GM13976 (cell line): ENCODE measurements at regions not wholly inside any gene's neighbourhood (a gene's known extent, or its start where the extent isn't known, plus 50 kb on each side); places are given as distances from the start of the nearest gene placed in this dataset.
"Not testable (repeated sequence)": the region's sequence is repeated elsewhere in the genome, so short reads cannot be mapped to it uniquely, and the experiment has no call there.

Experiments
- DNase-seq: peaks from one replicate; pipeline ENCODE4 v3.0.0; 2012; ENCODE audit warnings: low spot score
- in situ Hi-C: fragments of 300-500 bp; cut with MboI; formaldehyde crosslinking; loops from one replicate; pipeline ENCODE4 v1.12.0; 2022; ENCODE audit warnings: low sequenced_read_pairs, mixed read lengths, inconsistent platforms; ENCODE audit not compliant: unreplicated experiment
- TF ChIP-seq, protein P1 (sequence below): IDR thresholded peaks from 2 replicates; pipeline ENCODE4 v1.5.1; 2012; ENCODE audit warnings: borderline replicate concordance, mild to moderate bottlenecking; ENCODE audit not compliant: insufficient read depth; ENCODE audit errors: extremely low read depth, missing control alignments, control extremely low read depth

DNA sequence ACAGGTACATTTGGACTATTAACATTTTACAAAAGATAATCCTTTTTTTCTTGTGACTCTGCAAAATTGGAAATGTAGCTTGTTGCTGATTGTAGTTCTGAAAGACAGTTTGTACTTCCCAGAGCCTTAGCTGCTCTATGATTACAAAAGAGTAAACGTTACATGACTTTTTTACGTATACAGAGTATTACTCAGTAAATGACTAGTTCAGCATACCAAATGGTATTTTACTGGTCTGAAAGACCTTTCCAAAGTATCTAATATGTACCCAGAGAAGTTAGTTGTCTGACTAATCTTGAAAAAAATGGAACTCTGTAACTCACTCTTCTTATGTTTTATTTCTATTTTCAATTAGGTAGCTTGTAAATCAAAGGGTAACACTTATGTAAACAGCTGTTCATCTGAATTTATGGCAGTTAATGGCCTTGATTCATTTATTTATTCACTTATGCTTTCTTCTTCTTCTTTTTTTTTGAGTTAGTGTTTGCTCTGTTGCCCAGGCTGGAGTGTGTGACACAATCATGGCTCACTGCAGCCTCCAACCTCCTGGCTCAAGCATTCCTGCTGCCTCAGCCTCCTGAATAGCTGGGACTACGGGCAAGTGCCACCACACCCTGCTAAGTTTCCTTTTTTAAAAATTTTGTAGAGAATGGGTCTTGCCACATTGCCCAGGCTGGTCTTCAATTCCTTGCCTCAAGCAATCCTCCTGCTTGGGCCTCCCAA is 151.7 kb downstream of the C3orf38 start:
- in situ Hi-C loops: no loop called here
- no peak for DNase-seq
- TF ChIP-seq, protein P1, sequence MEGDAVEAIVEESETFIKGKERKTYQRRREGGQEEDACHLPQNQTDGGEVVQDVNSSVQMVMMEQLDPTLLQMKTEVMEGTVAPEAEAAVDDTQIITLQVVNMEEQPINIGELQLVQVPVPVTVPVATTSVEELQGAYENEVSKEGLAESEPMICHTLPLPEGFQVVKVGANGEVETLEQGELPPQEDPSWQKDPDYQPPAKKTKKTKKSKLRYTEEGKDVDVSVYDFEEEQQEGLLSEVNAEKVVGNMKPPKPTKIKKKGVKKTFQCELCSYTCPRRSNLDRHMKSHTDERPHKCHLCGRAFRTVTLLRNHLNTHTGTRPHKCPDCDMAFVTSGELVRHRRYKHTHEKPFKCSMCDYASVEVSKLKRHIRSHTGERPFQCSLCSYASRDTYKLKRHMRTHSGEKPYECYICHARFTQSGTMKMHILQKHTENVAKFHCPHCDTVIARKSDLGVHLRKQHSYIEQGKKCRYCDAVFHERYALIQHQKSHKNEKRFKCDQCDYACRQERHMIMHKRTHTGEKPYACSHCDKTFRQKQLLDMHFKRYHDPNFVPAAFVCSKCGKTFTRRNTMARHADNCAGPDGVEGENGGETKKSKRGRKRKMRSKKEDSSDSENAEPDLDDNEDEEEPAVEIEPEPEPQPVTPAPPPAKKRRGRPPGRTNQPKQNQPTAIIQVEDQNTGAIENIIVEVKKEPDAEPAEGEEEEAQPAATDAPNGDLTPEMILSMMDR: no peak

DNA sequence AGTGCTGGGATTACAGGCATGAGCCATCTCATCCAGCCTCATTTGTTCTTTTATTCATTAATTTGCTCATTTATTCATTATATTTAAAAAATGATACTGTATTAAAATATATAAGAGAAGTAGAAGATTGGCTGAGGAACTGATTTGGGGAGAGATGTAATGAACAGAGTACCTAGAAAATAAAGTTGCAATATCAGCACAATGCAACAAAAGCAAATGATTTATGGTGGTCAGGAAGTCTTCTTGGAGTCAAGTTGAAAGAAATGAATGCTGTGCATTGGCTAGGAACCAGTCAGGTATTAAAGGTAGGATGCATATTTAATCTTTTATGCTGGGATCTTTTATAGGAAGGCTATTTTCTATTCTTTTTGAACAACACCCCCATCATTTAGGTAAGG is 152.2 kb downstream of the C3orf38 start:
- in situ Hi-C loops: no loop called here
- TF ChIP-seq, protein P1: no peak

DNA sequence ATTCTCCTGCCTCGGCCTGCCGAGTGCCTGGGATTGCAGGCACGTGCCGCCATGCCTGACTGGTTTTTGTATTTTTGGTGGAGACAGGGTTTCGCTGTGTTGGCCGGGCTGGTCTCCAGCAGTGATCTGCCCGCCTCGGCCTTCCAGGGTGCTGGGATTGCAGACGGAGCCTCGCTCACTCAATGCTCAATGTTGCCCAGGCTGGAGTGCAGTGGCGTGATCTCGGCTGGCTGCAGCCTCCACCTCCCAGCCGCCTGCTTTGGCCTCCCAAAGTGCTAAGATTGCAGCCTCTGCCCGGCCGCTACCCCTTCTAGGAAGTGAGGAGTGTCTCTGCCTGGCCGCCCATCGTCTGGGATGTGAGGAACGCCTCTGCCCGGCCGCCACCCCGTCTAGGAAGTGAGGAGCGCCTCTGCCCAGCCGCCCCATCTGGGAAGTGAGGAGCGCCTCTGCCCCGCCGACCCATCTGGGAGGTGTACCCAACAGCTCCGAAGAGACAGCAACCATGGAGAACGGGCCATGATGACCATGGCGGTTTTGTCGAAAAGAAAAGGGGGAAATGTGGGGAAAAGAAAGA is 153.7 kb downstream of the C3orf38 start:
- DNase-seq, in situ Hi-C loops: not testable (repeated sequence)

More for the DNA sequence above, 152.2 kb downstream of the C3orf38 start:
- no peak for DNase-seq

DNA sequence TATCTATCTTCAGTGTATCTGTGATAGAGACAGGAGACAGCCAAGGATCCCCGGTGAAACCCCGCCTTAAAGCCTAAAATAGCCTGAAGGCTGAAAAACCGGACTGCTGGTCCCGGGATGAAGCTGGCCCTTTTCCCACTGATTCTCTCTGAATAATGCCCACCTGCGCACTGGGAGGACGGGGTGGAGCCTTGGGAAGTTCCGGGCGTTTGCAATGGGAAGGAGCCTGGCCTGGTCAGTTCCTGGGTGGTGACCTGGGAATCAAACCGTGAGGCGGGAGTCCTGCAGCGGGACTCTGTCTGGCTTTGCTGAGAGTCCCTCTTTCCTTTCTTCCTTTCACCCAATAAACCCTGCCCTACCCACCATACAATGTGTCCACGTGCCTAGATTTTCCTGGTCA is 157.9 kb downstream of the C3orf38 start:
- in situ Hi-C loops: no loop called here
- TF ChIP-seq, protein P1: no peak
- DNase-seq: no peak

DNA sequence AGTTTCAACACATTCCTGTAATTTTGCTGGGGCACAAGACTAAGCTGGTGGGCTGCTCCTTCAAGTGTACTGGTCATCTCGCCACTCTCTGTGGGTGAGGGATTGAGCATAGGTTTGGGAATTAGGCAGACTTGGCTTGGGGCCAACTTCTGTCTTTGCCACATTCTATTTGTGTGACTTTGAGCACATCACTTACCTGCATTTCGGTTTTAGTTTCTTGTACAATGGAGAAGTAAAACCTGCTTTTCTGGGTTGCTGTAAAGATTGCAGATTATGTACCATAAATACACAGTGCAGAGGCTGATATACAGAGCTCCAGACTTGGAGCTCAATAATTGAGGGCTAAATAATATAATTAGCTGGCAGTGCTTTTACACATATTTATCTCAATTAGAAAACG is 162.1 kb downstream of the C3orf38 start:
- TF ChIP-seq, protein P1: no peak
- in situ Hi-C loops: no loop called here
- DNase-seq: no peak

DNA sequence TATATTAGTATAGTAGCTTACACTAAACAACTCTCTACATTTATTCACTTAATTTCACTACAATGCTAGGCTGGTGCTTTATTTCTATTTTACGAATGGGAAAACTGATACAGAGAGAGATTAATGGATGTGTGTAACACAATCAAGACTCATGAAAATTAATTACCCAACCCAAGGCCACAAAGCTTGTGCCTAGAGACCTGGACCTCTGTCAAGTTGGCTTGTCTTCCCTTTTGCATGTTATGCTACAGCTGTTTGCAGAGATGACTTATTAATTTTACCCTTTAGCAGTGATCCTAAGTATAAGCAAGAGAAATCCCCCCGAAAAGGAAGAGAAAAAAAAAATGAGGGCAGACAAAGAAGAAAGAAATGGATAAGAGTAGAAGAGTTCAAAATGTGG is 162.5 kb downstream of the C3orf38 start:
- in situ Hi-C loops: no loop called here
- TF ChIP-seq, protein P1: no peak
- DNase-seq: no peak

DNA sequence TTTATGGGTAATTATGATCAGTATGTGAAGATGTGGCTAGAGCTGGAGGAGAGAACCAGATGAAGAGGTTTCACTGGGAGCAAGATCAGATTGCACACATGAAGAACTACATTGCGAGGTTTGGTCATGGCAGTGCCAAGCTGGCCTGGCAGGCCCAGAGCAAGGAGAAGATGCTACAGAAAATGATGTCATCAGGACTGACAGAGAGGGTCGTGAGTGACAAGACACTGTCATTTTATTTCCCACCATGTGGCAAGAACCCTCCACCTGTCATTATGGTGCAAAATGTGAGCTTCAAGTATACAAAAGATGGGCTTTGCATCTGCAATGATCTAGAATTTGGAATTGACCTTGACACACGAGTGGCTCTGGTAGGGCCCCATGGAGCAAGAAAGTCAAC is 168.3 kb downstream of the C3orf38 start:
- in situ Hi-C loops: no loop called here
- DNase-seq: no peak
- TF ChIP-seq, protein P1: no peak
